Right atrium auricular region (tissue), 2 donors: ENCODE measurements at regions not wholly inside any gene's neighbourhood (a gene's known extent, or its start where the extent isn't known, plus 50 kb on each side); places are given as distances from the start of the nearest gene placed in this dataset.

Experiments
- DNase-seq: peaks from one replicate; pipeline ENCODE4 v3.0.0-alpha.2; 2019; ENCODE audit warnings: low spot score
- H3K27ac ChIP-seq, 2 donors: fragments of 200-600 bp; sonication (generic); 1 replicate in 1 of 2; 2 replicates in 1 of 2; pipeline ENCODE4 v1.5.1; 2016 to 2019
- H3K27me3 ChIP-seq, 2 donors: fragments of 200-600 bp; sonication (generic); one replicate each; pipeline versions ENCODE4 v1.5.1 to v1.6.0; 2017 to 2019
- H3K36me3 ChIP-seq: fragments of 200-600 bp; sonication (generic); one replicate; pipeline ENCODE4 v1.5.1; 2016
- H3K4me1 ChIP-seq, 2 donors: fragments of 200-600 bp; sonication (generic); one replicate each; pipeline versions ENCODE4 v1.5.1 to v1.6.0; 2017 to 2019
- H3K4me3 ChIP-seq, 2 donors: fragments of 200-600 bp; sonication (generic); 1 replicate in 1 of 2; 2 replicates in 1 of 2; pipeline ENCODE4 v1.5.1; 2017 to 2019; ENCODE audit warnings: mild to moderate bottlenecking in 1 of 2, moderate library complexity in 1 of 2
- H3K9me3 ChIP-seq, 2 donors: fragments of 200-600 bp; sonication (generic); one replicate each; pipeline ENCODE4 v1.5.1; 2019
- CTCF ChIP-seq, 2 donors: fragments of 200-600 bp; sonication (generic); IDR thresholded peaks; one replicate each; pipeline ENCODE4 v1.5.1; 2019; ENCODE audit warnings: antibody characterized with exemption in 2 of 2

- TF ChIP-seq CTCF (IDR thresholded peaks at IDR 0.05), result no peak
- H3K36me3 ChIP-seq, result no peaks in the 10 kb centered on the region
- H3K4me1 ChIP-seq, result peaks cover 0 to 12% of the 10 kb centered on the region in 2 donors
- no peaks in the 10 kb centered on the region for H3K9me3 ChIP-seq
- peak overlapping the region; percentile 12 to 27 for H3K27ac ChIP-seq
- no peaks in the 10 kb centered on the region for H3K27me3 ChIP-seq
- DNase-seq, result no peak
- H3K4me3 ChIP-seq, result no peak overlapping the region
Measured at GRCh38 chr10:61837755-61838171, 63.7 kb upstream of the ARID5B start.

GRCh38 chr10:61839916-61840315, 61.6 kb upstream of the ARID5B start:
- Histone ChIP-seq H3K9me3 (no peaks in the 10 kb centered on the region), H3K27me3 (no peaks in the 10 kb centered on the region), H3K36me3 (no peaks in the 10 kb centered on the region), H3K4me1 (peaks cover 0 to 12% of the 10 kb centered on the region in 2 donors), H3K4me3 (no peak overlapping the region), H3K27ac (no peak overlapping the region)
- TF ChIP-seq CTCF (IDR thresholded peaks at IDR 0.05), result no peak
- no peak for DNase-seq

- Histone ChIP-seq H3K36me3 (no peaks in the 10 kb centered on the region), H3K27me3 (no peaks in the 10 kb centered on the region), H3K4me1 (peaks cover 0 to 12% of the 10 kb centered on the region in 2 donors), H3K27ac (no peak overlapping the region), H3K9me3 (no peaks in the 10 kb centered on the region), H3K4me3 (no peak overlapping the region)
- no peak for DNase-seq
- no peak for TF ChIP-seq CTCF (IDR thresholded peaks at IDR 0.05)
Measured at GRCh38 chr10:61840403-61840802, 61.1 kb upstream of the ARID5B start.

GRCh38 chr10:61841338-61841875, 60.1 kb upstream of the ARID5B start:
- H3K9me3 ChIP-seq, result no peaks in the 10 kb centered on the region
- no peak for DNase-seq
- H3K27ac ChIP-seq, result no peak overlapping the region
- peaks cover 0 to 6% of the 10 kb centered on the region in 2 donors for H3K4me1 ChIP-seq
- TF ChIP-seq CTCF (IDR thresholded peaks at IDR 0.05), result no peak
- no peaks in the 10 kb centered on the region for H3K36me3 ChIP-seq
- H3K4me3 ChIP-seq, result no peak overlapping the region
- H3K27me3 ChIP-seq, result no peaks in the 10 kb centered on the region

GRCh38 chr10:61842755-61843497, 58.6 kb upstream of the ARID5B start:
- no peak overlapping the region for H3K27ac ChIP-seq
- H3K36me3 ChIP-seq, result no peaks in the 10 kb centered on the region
- no peak for TF ChIP-seq CTCF (IDR thresholded peaks at IDR 0.05)
- H3K27me3 ChIP-seq, result no peaks in the 10 kb centered on the region
- H3K4me1 ChIP-seq, result no peaks in the 10 kb centered on the region
- H3K9me3 ChIP-seq, result no peaks in the 10 kb centered on the region
- DNase-seq, result no peak
- H3K4me3 ChIP-seq, result no peak overlapping the region
